ENCODE measurements at regions not wholly inside any gene's neighbourhood (a gene's known extent, or its start where the extent isn't known, plus 50 kb on each side); places are given as distances from the start of the nearest gene placed in this dataset.

DNA sequence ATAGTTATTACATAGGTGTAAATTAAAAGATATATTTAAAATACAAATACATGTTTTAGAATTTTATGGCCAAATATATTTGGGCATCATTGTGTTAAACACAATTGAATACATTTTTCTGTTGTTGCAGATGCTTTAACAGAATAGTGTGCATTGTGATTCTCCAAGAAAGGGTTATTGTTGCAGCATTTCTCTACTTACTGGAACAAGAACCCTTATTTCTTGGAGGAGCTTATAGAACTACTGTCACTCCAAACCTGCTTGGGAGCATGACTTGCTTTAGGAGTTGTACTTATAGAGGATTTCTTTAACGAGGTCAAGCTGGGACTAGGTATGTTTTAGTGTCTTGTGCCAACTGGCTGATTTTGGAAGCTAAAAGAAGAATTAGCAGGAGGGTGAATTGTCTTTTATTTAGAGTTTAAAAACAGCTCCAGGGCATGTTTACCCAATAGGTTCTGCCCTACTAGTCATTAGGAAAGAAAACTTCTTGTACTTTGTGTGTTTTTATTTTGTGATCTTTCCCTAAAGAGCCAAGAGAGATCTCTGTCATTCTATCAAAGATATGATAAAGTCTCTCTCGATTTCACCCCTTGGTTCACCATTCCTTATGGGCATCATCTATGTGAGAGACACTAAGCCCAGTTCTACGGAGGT lies 279.8 kb upstream of the SALL1 start:
- TF ChIP-seq POLR2A (IDR thresholded peaks at IDR 0.05) (no peak), POLR2AphosphoS5 (IDR thresholded peaks at IDR 0.05; ENCODE audit: insufficient read depth in 1 of 2, low read depth in 1 of 2) (no peak)
- TF ChIP-seq, protein P1, sequence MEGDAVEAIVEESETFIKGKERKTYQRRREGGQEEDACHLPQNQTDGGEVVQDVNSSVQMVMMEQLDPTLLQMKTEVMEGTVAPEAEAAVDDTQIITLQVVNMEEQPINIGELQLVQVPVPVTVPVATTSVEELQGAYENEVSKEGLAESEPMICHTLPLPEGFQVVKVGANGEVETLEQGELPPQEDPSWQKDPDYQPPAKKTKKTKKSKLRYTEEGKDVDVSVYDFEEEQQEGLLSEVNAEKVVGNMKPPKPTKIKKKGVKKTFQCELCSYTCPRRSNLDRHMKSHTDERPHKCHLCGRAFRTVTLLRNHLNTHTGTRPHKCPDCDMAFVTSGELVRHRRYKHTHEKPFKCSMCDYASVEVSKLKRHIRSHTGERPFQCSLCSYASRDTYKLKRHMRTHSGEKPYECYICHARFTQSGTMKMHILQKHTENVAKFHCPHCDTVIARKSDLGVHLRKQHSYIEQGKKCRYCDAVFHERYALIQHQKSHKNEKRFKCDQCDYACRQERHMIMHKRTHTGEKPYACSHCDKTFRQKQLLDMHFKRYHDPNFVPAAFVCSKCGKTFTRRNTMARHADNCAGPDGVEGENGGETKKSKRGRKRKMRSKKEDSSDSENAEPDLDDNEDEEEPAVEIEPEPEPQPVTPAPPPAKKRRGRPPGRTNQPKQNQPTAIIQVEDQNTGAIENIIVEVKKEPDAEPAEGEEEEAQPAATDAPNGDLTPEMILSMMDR (IDR thresholded peaks at IDR 0.05): no peak

Data from vagina (tissue), 2 donors.